A673 (cell line): ENCODE measurements at regions not wholly inside any gene's neighbourhood (a gene's known extent, or its start where the extent isn't known, plus 50 kb on each side); places are given as distances from the start of the nearest gene placed in this dataset.

Experiments
- BruUV-seq: library from RNA; stranded (reverse); fragments of 400-500 nt; replicated peaks from 2 replicates; lab custom pipeline; 2021; lab: Mats Ljungman, UMichigan
- CTCF ChIA-PET: fragments of 300-600 bp; sonication (Branson Sonifier 250); formaldehyde crosslinking; loops from one replicate; lab custom pipeline; 2022; ENCODE audit warnings: antibody characterized with exemption; lab: Charles Lee
- POLR2A ChIA-PET: fragments of 300-600 bp; sonication (Branson Sonifier 250); formaldehyde crosslinking; loops from one replicate; lab custom pipeline; 2022; ENCODE audit warnings: antibody characterized with exemption; ENCODE audit not compliant: low non-redundant PET; lab: Charles Lee
- DNase-seq: peaks from one replicate; pipeline ENCODE4 v3.0.0-alpha.2; 2015; ENCODE audit warnings: low spot score
- H3K27ac ChIP-seq: fragments of 200-600 bp; sonication (generic); 2 replicates; pipeline ENCODE4 v1.5.1; 2016; ENCODE audit warnings: mixed run types, low read depth, mild to moderate bottlenecking, mixed read lengths, antibody characterized with exemption, low read length; ENCODE audit not compliant: poor library complexity, severe bottlenecking
- H3K27me3 ChIP-seq: fragments of 200-600 bp; sonication (generic); replicated peaks from 2 replicates; pipeline ENCODE4 v1.6.1; 2017; ENCODE audit warnings: mixed run types, low read depth, mild to moderate bottlenecking, mixed read lengths, antibody characterized with exemption, low read length; ENCODE audit not compliant: insufficient read depth, poor library complexity
- H3K36me3 ChIP-seq: fragments of 200-600 bp; sonication (generic); 2 replicates; pipeline ENCODE4 v1.6.1; 2016; ENCODE audit warnings: mixed run types, mild to moderate bottlenecking, mixed read lengths, antibody characterized with exemption, low read length; ENCODE audit not compliant: insufficient read depth, poor library complexity, severe bottlenecking
- H3K4me1 ChIP-seq: fragments of 200-600 bp; sonication (generic); 2 replicates; pipeline ENCODE4 v1.6.1; 2017; ENCODE audit warnings: mixed run types, mild to moderate bottlenecking, mixed read lengths, antibody characterized with exemption, low read length; ENCODE audit not compliant: insufficient read depth, poor library complexity, severe bottlenecking
- H3K4me3 ChIP-seq: fragments of 200-600 bp; sonication (generic); 2 replicates; pipeline ENCODE4 v1.5.1; 2016; ENCODE audit warnings: low read depth, mixed run types, mild to moderate bottlenecking, mixed read lengths, low read length; ENCODE audit not compliant: poor library complexity, severe bottlenecking
- H3K9me3 ChIP-seq: fragments of 200-600 bp; sonication (generic); 2 replicates; pipeline ENCODE4 v1.6.1; 2016; ENCODE audit warnings: mixed run types, low read depth, mild to moderate bottlenecking, mixed read lengths, antibody characterized with exemption, low read length; ENCODE audit not compliant: poor library complexity, severe bottlenecking
- CTCF ChIP-seq: fragments of 300-800, 200-600 bp; sonication (generic); conservative IDR thresholded peaks from 2 replicates; pipeline ENCODE4 v1.5.1; 2017; ENCODE audit warnings: low read depth, mild to moderate bottlenecking, antibody characterized with exemption, low read length, moderate library complexity, mixed read lengths
- EZH2 ChIP-seq: fragments of 200-600 bp; sonication (generic); IDR thresholded peaks from 2 replicates; pipeline ENCODE4 v1.6.1; 2017; ENCODE audit warnings: borderline replicate concordance, low read depth, mild to moderate bottlenecking, mixed read lengths, antibody characterized with exemption, low read length; ENCODE audit not compliant: poor library complexity, severe bottlenecking
- intact Hi-C: fragments of 100-400 bp; cut with micrococcal nuclease; formaldehyde crosslinking; loops from one replicate; pipeline ENCODE4 v1.10.0; 2022; ENCODE audit not compliant: unreplicated experiment

- intact Hi-C loops, result no loop called here
- Histone ChIP-seq H3K27ac (no peak overlapping the region), H3K4me1 (no peaks in the 10 kb centered on the region), H3K4me3 (no peak overlapping the region), H3K9me3 (no peaks in the 10 kb centered on the region), H3K27me3 (no peaks in the 10 kb centered on the region), H3K36me3 (no peaks in the 10 kb centered on the region)
- ChIA-PET POLR2A (no interaction called here), CTCF (no interaction called here)
- DNase-seq, result no peak
- no TSS peak for BruUV-seq
- TF ChIP-seq CTCF (no peak), EZH2 (no peak)
Measured at GRCh38 chr10:83990126-83990525, 149.2 kb upstream of the GHITM start.

GRCh38 chr10:83991986-83992753 lies 147.1 kb upstream of the GHITM start:
- peak; percentile 77 for TF ChIP-seq CTCF
- no peak for TF ChIP-seq EZH2
- CTCF ChIA-PET, result no interaction called here
- peak; percentile 73 for DNase-seq

GRCh38 chr10:83994325-83994724 lies 145.0 kb upstream of the GHITM start:
- ChIA-PET CTCF (interaction anchor here (1.1 kb wide), 1 partner anchor 32 kb away, joined by 9 read pairs; no protein-coding TSS in a partner anchor), POLR2A (no interaction called here)
- H3K27me3 ChIP-seq, result no peaks in the 10 kb centered on the region
- no peak overlapping the region for H3K27ac ChIP-seq
- H3K9me3 ChIP-seq, result no peaks in the 10 kb centered on the region
- TF ChIP-seq EZH2, result no peak
- no peak for TF ChIP-seq CTCF
- no peak for DNase-seq
- H3K4me1 ChIP-seq, result no peaks in the 10 kb centered on the region
- no TSS peak for BruUV-seq
- intact Hi-C loops, result no loop called here
- H3K4me3 ChIP-seq, result no peak overlapping the region
- H3K36me3 ChIP-seq, result no peaks in the 10 kb centered on the region

More at GRCh38 chr10:83991986-83992753, 147.1 kb upstream of the GHITM start:
- BruUV-seq, result no TSS peak
- Histone ChIP-seq H3K4me3 (no peak overlapping the region), H3K4me1 (no peaks in the 10 kb centered on the region), H3K27ac (no peak overlapping the region), H3K36me3 (no peaks in the 10 kb centered on the region), H3K9me3 (no peaks in the 10 kb centered on the region), H3K27me3 (no peaks in the 10 kb centered on the region)
- POLR2A ChIA-PET, result no interaction called here
- intact Hi-C loops, result no loop called here
